Endometrium (tissue), 2 donors: ENCODE measurements at regions not wholly inside any gene's neighbourhood (a gene's known extent, or its start where the extent isn't known, plus 50 kb on each side); places are given as distances from the start of the nearest gene placed in this dataset.

Experiments used
- FAIRE-seq: peaks from 2 replicates; lab custom pipeline; 2012; peaks lifted over from hg19 to GRCh38; lab: Jason Lieb, UNC
- donor health status: control.
- donor health status: control.

GRCh38 chr22:47784367-47784983 is 1022.0 kb downstream of the TBC1D22A start:
- no peak for FAIRE-seq

- no peak for FAIRE-seq
Measured at GRCh38 chr22:47783433-47784366, 1021.2 kb downstream of the TBC1D22A start.

- FAIRE-seq: no peak
Measured at GRCh38 chr22:47782328-47783075, 1020.1 kb downstream of the TBC1D22A start.

- FAIRE-seq: no peak
Measured at GRCh38 chr22:47781427-47782111, 1019.1 kb downstream of the TBC1D22A start.

- no peak for FAIRE-seq
Measured at GRCh38 chr22:47781024-47781423, 1018.6 kb downstream of the TBC1D22A start.

GRCh38 chr22:47780281-47780875 is 1017.9 kb downstream of the TBC1D22A start:
- no peak for FAIRE-seq

- FAIRE-seq: no peak
Measured at GRCh38 chr22:47779474-47779873, 1017.0 kb downstream of the TBC1D22A start.

- no peak for FAIRE-seq
Measured at GRCh38 chr22:47778160-47778658, 1015.8 kb downstream of the TBC1D22A start.

- no peak for FAIRE-seq
Measured at GRCh38 chr22:47777426-47777825, 1015.0 kb downstream of the TBC1D22A start.

- FAIRE-seq: no peak
Measured at GRCh38 chr22:47776329-47776728, 1013.9 kb downstream of the TBC1D22A start.

GRCh38 chr22:47775686-47776085 is 1013.2 kb downstream of the TBC1D22A start:
- FAIRE-seq: no peak

GRCh38 chr22:47775191-47775590 is 1012.7 kb downstream of the TBC1D22A start:
- no peak for FAIRE-seq

- no peak for FAIRE-seq
Measured at GRCh38 chr22:47773635-47774034, 1011.2 kb downstream of the TBC1D22A start.

GRCh38 chr22:47772864-47773263 is 1010.4 kb downstream of the TBC1D22A start:
- FAIRE-seq: no peak

GRCh38 chr22:47769652-47770051 is 1007.2 kb downstream of the TBC1D22A start:
- no peak for FAIRE-seq

- FAIRE-seq: no peak
Measured at GRCh38 chr22:47768027-47768426, 1005.6 kb downstream of the TBC1D22A start.

GRCh38 chr22:47767403-47767802 is 1005.0 kb downstream of the TBC1D22A start:
- no peak for FAIRE-seq

GRCh38 chr22:47765757-47766156 is 1003.3 kb downstream of the TBC1D22A start:
- FAIRE-seq: no peak

- FAIRE-seq: no peak
Measured at GRCh38 chr22:47762141-47762540, 999.7 kb downstream of the TBC1D22A start.

- FAIRE-seq: no peak
Measured at GRCh38 chr22:47759909-47760308, 997.5 kb downstream of the TBC1D22A start.

- FAIRE-seq: no peak
Measured at GRCh38 chr22:47757741-47758140, 995.3 kb downstream of the TBC1D22A start.

GRCh38 chr22:47750086-47750485 is 987.6 kb downstream of the TBC1D22A start:
- no peak for FAIRE-seq
